Small intestine (tissue), 7 donors: ENCODE measurements at regions not wholly inside any gene's neighbourhood (a gene's known extent, or its start where the extent isn't known, plus 50 kb on each side); places are given as distances from the start of the nearest gene placed in this dataset.
"Not testable (repeated sequence)": the region's sequence is repeated elsewhere in the genome, so short reads cannot be mapped to it uniquely, and the experiment has no call there.

ENCODE experiments used
- DNase-seq, 2 donors: peaks; one replicate each; pipeline versions ENCODE4 v3.0.0 to v3.0.0-alpha.2; 2013
- FAIRE-seq: peaks from 2 replicates; lab custom pipeline; 2012; peaks lifted over from hg19 to GRCh38; lab: Jason Lieb, UNC
- H3K27ac ChIP-seq, 3 donors: one replicate each; pipeline ENCODE4 v1.5.1; 2013; ENCODE audit warnings: low read length in 2 of 3, mild to moderate bottlenecking in 2 of 3, control low read depth in 1 of 3, inconsistent platforms in 1 of 3, low read depth in 1 of 3, moderate library complexity in 1 of 3
- H3K27me3 ChIP-seq, 3 donors: one replicate each; pipeline ENCODE4 v1.6.1; 2013; ENCODE audit warnings: low read length in 3 of 3, inconsistent platforms in 1 of 3; ENCODE audit not compliant: control insufficient read depth in 3 of 3, insufficient read depth in 3 of 3
- H3K36me3 ChIP-seq, 3 donors: one replicate each; pipeline ENCODE4 v1.6.1; 2013; ENCODE audit warnings: low read length in 3 of 3, inconsistent platforms in 1 of 3, low read depth in 1 of 3, mild to moderate bottlenecking in 1 of 3, moderate library complexity in 1 of 3; ENCODE audit not compliant: control insufficient read depth in 3 of 3, insufficient read depth in 2 of 3
- H3K4me1 ChIP-seq, 3 donors: one replicate each; pipeline ENCODE4 v1.6.1; 2013; ENCODE audit warnings: low read length in 2 of 3, inconsistent platforms in 1 of 3, low read depth in 1 of 3, mild to moderate bottlenecking in 1 of 3, moderate library complexity in 1 of 3; ENCODE audit not compliant: control insufficient read depth in 3 of 3, insufficient read depth in 2 of 3
- H3K4me3 ChIP-seq, 3 donors: one replicate each; pipeline ENCODE4 v1.5.1; 2013; ENCODE audit warnings: low read length in 3 of 3, control low read depth in 1 of 3, inconsistent platforms in 1 of 3, low read depth in 1 of 3, mild to moderate bottlenecking in 1 of 3, moderate library complexity in 1 of 3
- H3K9me3 ChIP-seq, 2 donors: one replicate each; pipeline ENCODE4 v1.6.1; 2013; ENCODE audit warnings: low read depth in 1 of 2, low read length in 1 of 2; ENCODE audit not compliant: control insufficient read depth in 2 of 2, insufficient read depth in 1 of 2
- WGBS, 3 donors: extraction: QIAGEN DNeasy Blood & Tissue Kit; methylation state at CpG; one replicate each; pipeline ENCODE4 v1.1.7; 2013; 5-methylcytosine and 5-hydroxymethylcytosine counted together
- donor health status: healthy with polysubstance abuse.
- donor health status: control.
- donor health status: control.
- donor health status: Bipolar disorder and iron deficiency.
- donor health status: healthy.

DNA sequence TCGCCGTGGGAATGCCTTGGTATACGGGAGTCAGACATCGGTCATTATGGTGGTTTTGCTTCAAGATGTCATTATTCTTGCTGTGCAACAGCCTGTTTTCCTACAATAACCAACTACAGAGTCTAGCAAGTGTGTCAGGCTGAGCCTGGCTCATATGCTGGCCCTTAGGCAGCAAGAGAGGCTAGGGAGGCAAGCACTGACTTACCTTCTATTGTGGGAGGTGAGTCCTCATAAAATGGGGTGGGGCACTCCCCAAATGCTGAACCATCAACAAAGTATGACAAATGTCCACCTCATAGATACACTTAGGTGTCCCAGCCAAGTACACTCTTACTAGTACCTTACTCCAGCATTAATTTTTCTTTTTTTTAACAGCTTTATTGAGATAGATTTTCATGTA is 77.0 kb upstream of the ATL2 start:
- no peaks in the 10 kb centered on the region for H3K36me3 ChIP-seq
- 90 to 95% (median 94%) methylated on average over 4 of the region's 4 CpGs for WGBS, 3 donors
- no peak overlapping the region for H3K4me3 ChIP-seq
- peaks cover 0 to 2% (median 0%) of the 10 kb centered on the region in 3 donors for H3K27me3 ChIP-seq
- DNase-seq (no peak), FAIRE-seq (no peak)
- no peak overlapping the region for H3K27ac ChIP-seq
- no peaks in the 10 kb centered on the region for H3K9me3 ChIP-seq
- H3K4me1 ChIP-seq: peaks cover 0 to 3% (median 0%) of the 10 kb centered on the region in 3 donors

DNA sequence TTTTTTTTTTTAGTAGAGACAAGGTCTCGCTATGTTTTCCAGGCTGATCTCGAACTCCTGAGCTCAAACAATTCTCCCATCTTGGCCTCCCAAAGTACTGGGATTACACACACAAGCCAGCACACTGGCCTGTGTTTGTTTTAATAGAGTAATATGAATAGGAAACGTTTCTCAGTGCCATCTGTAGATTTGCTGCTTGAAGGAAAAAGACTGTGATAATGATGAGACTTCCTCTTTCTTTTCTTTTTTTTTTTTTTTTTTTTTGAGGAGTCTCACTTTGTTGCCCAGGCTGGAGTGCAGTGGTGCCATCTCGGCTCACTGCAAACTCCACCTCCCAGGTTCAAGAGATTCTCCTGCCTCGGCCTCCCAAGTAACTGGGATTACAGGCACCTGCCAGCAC is 74.7 kb upstream of the ATL2 start:
- not testable (repeated sequence) for DNase-seq, FAIRE-seq, H3K27me3 ChIP-seq, H3K27ac ChIP-seq, H3K4me1 ChIP-seq, H3K36me3 ChIP-seq, H3K4me3 ChIP-seq, H3K9me3 ChIP-seq
- 84 to 88% (median 88%) methylated on average over 5 of the region's 5 CpGs for WGBS, 3 donors

DNA sequence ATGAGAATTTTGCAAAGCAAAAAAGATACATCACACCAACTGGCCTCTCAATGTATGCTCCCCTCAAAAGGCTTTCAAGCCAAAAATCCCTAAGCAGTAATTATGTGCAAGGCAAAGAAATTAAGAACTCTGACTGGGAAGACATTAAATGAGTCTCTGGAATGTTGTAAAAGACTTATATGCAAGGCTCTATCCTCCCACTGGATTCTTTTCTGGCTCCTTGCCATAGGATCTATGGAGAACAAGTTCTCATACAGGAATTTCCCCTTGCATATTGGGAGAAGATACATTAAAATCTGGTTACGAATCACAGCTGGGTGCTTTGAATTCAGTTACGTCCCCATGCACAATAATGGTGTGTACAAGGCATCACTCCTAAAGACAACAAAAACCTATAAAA is 73.4 kb upstream of the ATL2 start:
- Histone ChIP-seq H3K27me3 (no peaks in the 10 kb centered on the region), H3K4me1 (peaks cover 0 to 9% (median 0%) of the 10 kb centered on the region in 3 donors), H3K9me3 (no peaks in the 10 kb centered on the region), H3K4me3 (no peak overlapping the region), H3K27ac (no peak overlapping the region), H3K36me3 (no peaks in the 10 kb centered on the region)
- DNase-seq (no peak), FAIRE-seq (no peak)
- 83 to 90% (median 90%) methylated on average over 2 of the region's 2 CpGs for WGBS, 3 donors

DNA sequence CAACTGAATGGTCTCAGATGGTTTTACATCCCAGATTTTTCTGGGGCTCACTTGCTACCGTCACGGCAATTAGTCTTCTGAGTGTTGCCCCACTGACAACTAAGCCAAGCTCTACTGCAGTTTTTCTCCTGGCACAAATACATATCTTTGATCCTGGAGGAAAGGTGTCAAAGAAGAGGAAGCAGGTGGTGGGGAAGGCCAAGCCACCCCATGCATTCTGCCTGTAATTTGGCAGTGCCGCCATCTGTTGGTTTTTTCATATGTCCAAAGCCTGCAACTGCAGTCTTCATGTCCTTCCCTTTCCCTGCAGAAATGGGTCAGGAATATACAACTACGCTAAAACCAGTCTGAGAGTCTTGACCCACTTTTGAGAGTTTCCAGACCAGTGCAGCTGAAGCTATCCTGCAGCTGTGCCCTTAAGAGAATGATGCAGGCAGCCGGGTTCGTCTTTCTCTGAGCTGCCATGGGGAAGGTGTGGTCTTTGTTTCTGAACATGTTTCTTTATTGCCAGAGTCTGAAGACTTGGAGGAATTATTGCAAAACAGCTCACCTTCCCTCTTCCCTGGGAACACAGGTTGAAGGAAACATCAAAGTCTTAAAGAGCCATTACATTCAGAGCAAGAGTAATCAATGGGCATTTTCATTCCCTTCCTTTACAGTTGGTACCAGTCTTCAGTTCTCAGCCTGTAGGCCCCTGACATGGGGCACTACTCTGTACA is 71.8 kb upstream of the ATL2 start:
- Histone ChIP-seq H3K27ac (no peak overlapping the region), H3K36me3 (no peaks in the 10 kb centered on the region), H3K4me3 (no peak overlapping the region), H3K27me3 (no peaks in the 10 kb centered on the region), H3K4me1 (peaks cover 0 to 9% (median 0%) of the 10 kb centered on the region in 3 donors), H3K9me3 (no peaks in the 10 kb centered on the region)
- 77 to 85% (median 78%) methylated on average over 6 of the region's 6 CpGs for WGBS, 3 donors
- DNase-seq (peak in 1 of 2 donors; percentile 65), FAIRE-seq (no peak)

DNA sequence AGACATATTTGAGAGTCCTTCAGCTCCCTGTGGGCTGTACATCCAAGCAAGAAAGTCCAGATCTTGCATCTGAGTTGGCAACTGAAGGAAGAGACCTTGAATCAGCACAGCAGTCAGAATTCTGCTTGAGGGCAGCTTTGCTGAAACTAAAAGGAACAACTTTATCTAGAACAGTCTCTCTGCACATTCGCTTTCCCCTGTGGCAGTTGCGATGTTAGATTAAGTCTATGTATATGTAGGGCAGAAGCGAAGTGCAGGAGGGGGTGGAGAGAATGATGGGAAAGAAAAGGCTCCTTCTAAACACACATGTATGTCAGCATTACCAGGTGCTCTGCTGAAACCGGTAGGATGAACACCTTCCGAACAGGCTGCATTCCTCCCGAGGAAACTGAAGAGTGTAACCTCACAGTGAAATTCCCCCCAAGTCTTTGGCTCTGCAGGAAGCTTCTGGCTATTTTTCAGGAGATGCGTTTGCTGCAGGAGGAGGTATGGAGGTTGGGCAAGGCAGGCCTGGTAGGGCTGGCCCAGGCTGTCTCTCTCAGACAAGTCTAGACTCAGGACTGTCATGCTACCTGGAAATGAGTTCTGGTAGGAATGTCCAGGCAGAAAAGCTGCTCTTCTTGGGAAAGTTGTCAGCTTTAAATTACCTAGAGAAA is 70.0 kb upstream of the ATL2 start:
- Histone ChIP-seq H3K36me3 (no peaks in the 10 kb centered on the region), H3K27ac (no peak overlapping the region), H3K9me3 (no peaks in the 10 kb centered on the region), H3K4me3 (no peak overlapping the region), H3K27me3 (no peaks in the 10 kb centered on the region), H3K4me1 (peaks cover 0 to 9% (median 0%) of the 10 kb centered on the region in 3 donors)
- DNase-seq (no peak), FAIRE-seq (no peak)
- 79 to 82% (median 81%) methylated on average over 7 of the region's 7 CpGs for WGBS, 3 donors

DNA sequence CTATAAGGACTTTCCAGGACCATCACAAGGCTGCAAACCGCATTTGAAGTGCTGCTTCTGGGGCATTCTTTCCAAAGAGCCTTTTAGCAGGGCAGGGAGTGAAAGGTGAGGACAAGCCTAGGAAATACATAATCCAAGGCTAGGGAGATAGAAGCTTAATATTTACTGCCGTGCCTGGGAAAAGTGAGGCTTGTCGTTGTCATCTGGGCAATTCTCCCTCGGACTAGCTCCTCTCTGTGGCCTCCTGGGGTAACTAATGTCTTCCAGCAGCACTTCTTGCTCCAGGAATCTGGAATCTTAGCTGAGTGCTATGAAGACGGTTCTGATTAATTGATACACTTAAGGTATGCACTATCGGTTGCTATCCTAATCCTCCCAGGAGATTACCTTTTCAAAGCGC is 69.3 kb upstream of the ATL2 start:
- no peak overlapping the region for H3K4me3 ChIP-seq
- no peaks in the 10 kb centered on the region for H3K27me3 ChIP-seq
- DNase-seq (peak; percentile 45 to 46), FAIRE-seq (no peak)
- H3K4me1 ChIP-seq: peaks cover 0 to 9% (median 0%) of the 10 kb centered on the region in 3 donors
- no peak overlapping the region for H3K27ac ChIP-seq
- no peaks in the 10 kb centered on the region for H3K9me3 ChIP-seq
- WGBS, 3 donors: 30 to 45% (median 39%) methylated on average over 7 of the region's 7 CpGs
- no peaks in the 10 kb centered on the region for H3K36me3 ChIP-seq

DNA sequence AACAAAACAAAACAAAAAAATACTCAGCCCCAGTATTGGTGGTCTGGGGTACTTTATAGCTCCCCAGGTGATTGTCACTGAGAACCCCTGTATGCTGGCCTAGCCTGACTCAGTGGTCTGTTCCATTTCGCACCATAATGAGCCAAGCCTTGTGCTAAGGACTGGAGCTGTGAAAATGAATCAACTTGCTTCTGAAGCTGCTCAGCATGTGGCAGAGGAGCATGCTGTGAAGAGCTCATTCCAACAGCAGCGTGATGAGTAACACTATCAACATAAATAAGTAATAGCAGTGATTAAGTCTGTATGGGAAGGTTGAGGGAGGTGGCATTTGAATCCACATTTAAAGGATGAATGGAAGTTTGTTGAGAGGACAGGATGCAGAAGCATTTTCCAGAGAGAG is 67.2 kb upstream of the ATL2 start:
- Histone ChIP-seq H3K4me1 (peaks cover 0 to 26% (median 0%) of the 10 kb centered on the region in 3 donors), H3K27ac (no peak overlapping the region), H3K27me3 (no peaks in the 10 kb centered on the region), H3K36me3 (no peaks in the 10 kb centered on the region), H3K9me3 (no peaks in the 10 kb centered on the region), H3K4me3 (no peak overlapping the region)
- WGBS, 3 donors: 82 to 83% (median 82%) methylated on average over 2 of the region's 2 CpGs
- FAIRE-seq: no peak
- no peak for DNase-seq

DNA sequence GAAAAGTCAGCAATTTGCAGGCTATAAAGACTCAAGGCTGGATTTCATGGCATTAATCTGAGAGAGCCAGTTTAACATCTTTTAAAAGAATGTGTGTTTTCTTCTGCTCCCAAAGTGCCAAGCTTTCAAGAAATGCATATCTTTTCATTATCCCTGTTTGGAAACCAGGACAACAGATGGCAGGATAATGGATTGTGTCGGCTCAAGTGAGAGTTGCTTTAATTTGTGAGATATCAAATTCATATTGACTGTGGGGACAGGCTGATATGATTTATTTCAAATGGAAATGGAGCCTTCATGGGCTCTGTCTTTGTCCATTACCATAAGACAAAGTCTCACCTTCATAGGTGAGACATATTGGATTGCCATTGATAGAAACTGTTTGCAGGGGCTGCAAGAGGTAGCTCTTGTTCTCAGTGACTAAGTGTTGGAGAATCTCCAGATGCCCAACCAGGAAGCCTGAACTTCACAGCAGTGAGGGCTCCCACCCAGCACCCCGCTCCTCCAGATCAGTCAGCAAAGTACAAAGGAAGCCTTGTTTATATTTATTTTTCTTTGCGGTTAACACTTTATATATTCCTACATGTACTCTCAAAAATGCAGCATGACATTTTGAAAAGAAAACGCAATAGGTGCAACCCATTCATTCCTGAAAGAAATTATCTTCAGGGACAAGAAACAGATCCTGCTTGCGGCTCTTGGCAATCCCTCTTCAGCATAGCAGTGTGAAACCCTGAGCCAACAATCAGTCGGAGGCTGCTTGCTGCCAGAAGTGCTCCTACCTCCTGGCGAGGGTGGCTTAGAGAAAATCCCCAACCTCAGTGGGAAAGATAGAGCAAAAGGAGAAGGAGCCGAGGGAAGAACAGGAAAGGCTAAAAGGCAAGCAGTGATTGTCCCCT is 65.8 kb upstream of the ATL2 start:
- Histone ChIP-seq H3K9me3 (no peaks in the 10 kb centered on the region), H3K4me3 (no peak overlapping the region), H3K27ac (no peak overlapping the region), H3K4me1 (peaks cover 0 to 28% (median 0%) of the 10 kb centered on the region in 3 donors), H3K36me3 (no peaks in the 10 kb centered on the region), H3K27me3 (no peaks in the 10 kb centered on the region)
- WGBS, 3 donors: 56 to 74% (median 65%) methylated on average over 8 of the region's 8 CpGs
- DNase-seq (no peak), FAIRE-seq (no peak)
